Lower leg skin (tissue), 3 donors: ENCODE measurements at regions not wholly inside any gene's neighbourhood (a gene's known extent, or its start where the extent isn't known, plus 50 kb on each side); places are given as distances from the start of the nearest gene placed in this dataset.

ENCODE experiments used
- POLR2A ChIP-seq, 2 donors: fragments of 450-650 bp; IDR thresholded peaks; one replicate each; pipeline ENCODE4 v1.6.1; 2016 to 2017; ENCODE audit warnings: antibody characterized with exemption in 2 of 2, mild to moderate bottlenecking in 1 of 2, moderate library complexity in 1 of 2
- TF ChIP-seq, protein P1 (sequence below), 3 donors: fragments of 450-650 bp; IDR thresholded peaks; one replicate each; pipeline ENCODE4 v1.5.1; 2016; ENCODE audit warnings: antibody characterized with exemption in 3 of 3, mild to moderate bottlenecking in 3 of 3, moderate library complexity in 2 of 3

DNA sequence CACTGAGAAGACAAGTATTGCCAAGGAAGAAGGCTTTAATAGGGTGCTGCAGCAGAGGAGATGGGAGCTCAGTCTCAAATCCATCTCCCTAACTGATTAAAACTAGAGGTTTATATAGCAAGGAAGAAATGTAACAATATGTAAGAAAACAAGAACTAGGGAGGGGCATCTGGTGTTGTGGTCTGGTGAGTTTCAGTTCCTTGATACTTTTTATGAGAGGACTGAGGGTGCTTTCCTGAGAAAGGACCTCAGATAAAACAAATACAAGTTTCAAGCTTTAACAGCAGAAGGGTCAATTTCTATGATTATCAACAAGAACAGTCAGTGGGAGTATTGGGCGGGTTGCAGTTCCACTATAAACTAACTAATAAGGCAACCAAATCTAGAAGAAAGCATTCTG, 1967.5 kb downstream of the SUCLG1 start:
- TF ChIP-seq, protein P1, sequence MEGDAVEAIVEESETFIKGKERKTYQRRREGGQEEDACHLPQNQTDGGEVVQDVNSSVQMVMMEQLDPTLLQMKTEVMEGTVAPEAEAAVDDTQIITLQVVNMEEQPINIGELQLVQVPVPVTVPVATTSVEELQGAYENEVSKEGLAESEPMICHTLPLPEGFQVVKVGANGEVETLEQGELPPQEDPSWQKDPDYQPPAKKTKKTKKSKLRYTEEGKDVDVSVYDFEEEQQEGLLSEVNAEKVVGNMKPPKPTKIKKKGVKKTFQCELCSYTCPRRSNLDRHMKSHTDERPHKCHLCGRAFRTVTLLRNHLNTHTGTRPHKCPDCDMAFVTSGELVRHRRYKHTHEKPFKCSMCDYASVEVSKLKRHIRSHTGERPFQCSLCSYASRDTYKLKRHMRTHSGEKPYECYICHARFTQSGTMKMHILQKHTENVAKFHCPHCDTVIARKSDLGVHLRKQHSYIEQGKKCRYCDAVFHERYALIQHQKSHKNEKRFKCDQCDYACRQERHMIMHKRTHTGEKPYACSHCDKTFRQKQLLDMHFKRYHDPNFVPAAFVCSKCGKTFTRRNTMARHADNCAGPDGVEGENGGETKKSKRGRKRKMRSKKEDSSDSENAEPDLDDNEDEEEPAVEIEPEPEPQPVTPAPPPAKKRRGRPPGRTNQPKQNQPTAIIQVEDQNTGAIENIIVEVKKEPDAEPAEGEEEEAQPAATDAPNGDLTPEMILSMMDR (IDR thresholded peaks at IDR 0.05): no peak
- no peak for TF ChIP-seq POLR2A (IDR thresholded peaks at IDR 0.05)
